IMR-90 (cell line): ENCODE measurements at regions not wholly inside any gene's neighbourhood (a gene's known extent, or its start where the extent isn't known, plus 50 kb on each side); places are given as distances from the start of the nearest gene placed in this dataset.
A peak's percentile ranks its signal among the peaks of the same experiment; 100 is the strongest.

Source experiments
- ATAC-seq: fragments of 200-7000 bp; cut with Tn5 transposase; 2 replicates; pipeline ENCODE4 v1.9.1; 2020; ENCODE audit warnings: low read depth, mild to moderate bottlenecking, moderate library complexity
- BruUV-seq: library from RNA; stranded (reverse); fragments of 400-500 nt; replicated peaks from 2 replicates; lab custom pipeline; 2021; lab: Mats Ljungman, UMichigan
- CTCF ChIA-PET: fragments of 300-600 bp; formaldehyde crosslinking; extraction: SDS; loops from one replicate; lab custom pipeline; 2021; ENCODE audit warnings: antibody characterized with exemption; lab: Yijun Ruan, JAX
- POLR2A ChIA-PET: fragments of 300-600 bp; sonication (Branson Sonifier 250); formaldehyde crosslinking; loops from one replicate; lab custom pipeline; 2022; ENCODE audit warnings: antibody characterized with exemption; ENCODE audit not compliant: unreplicated experiment; lab: Charles Lee
- DNase-seq: peaks from one replicate; pipeline ENCODE4 v3.0.0; 2013
- H2AFZ ChIP-seq: replicated peaks from 2 replicates; pipeline ENCODE3; 2013; ENCODE audit warnings: low read length, mild to moderate bottlenecking; ENCODE audit not compliant: poor library complexity
- H2AK5ac ChIP-seq: 2 replicates; pipeline ENCODE4 v1.6.1; 2013; ENCODE audit warnings: low read depth, low read length, inconsistent platforms
- H2AK9ac ChIP-seq: replicated peaks from 2 replicates; pipeline ENCODE3; 2013; ENCODE audit warnings: mild to moderate bottlenecking, low read depth, low read length, moderate library complexity; ENCODE audit not compliant: poor library complexity
- H2BK120ac ChIP-seq: 2 replicates; pipeline ENCODE4 v1.6.1; 2013; ENCODE audit warnings: low read depth, low read length, inconsistent platforms
- H2BK15ac ChIP-seq: 3 replicates; pipeline ENCODE4 v1.6.1; 2013; ENCODE audit warnings: low read depth, low read length, inconsistent platforms
- H2BK20ac ChIP-seq: 2 replicates; pipeline ENCODE4 v1.6.1; 2013; ENCODE audit warnings: low read depth, mild to moderate bottlenecking, inconsistent platforms, low read length, moderate library complexity
- H2BK5ac ChIP-seq: 2 replicates; pipeline ENCODE4 v1.6.1; 2013; ENCODE audit warnings: mild to moderate bottlenecking, low read depth, low read length, inconsistent platforms; ENCODE audit not compliant: poor library complexity, severe bottlenecking
- H3K14ac ChIP-seq: replicated peaks from 2 replicates; pipeline ENCODE4 v1.6.1; 2013; ENCODE audit warnings: low read depth, low read length, inconsistent platforms
- H3K18ac ChIP-seq: 2 replicates; pipeline ENCODE4 v1.6.1; 2013; ENCODE audit warnings: low read depth, low read length, control low read depth
- H3K23ac ChIP-seq: 2 replicates; pipeline ENCODE4 v1.6.1; 2013; ENCODE audit warnings: low read depth, low read length, inconsistent platforms
- H3K27ac ChIP-seq: 2 replicates; pipeline ENCODE4 v1.5.1; 2013; ENCODE audit warnings: mild to moderate bottlenecking, control low read depth, low read length; ENCODE audit not compliant: insufficient read depth
- H3K27me3 ChIP-seq: 2 replicates; pipeline ENCODE4 v1.6.1; 2013; ENCODE audit warnings: low read length; ENCODE audit not compliant: control insufficient read depth, insufficient read depth
- H3K36me3 ChIP-seq: 2 replicates; pipeline ENCODE4 v1.6.1; 2013; ENCODE audit warnings: low read length, mixed read lengths; ENCODE audit not compliant: control insufficient read depth, insufficient read depth
- H3K4ac ChIP-seq: 2 replicates; pipeline ENCODE4 v1.6.1; 2013; ENCODE audit warnings: low read depth, low read length, inconsistent platforms
- H3K4me1 ChIP-seq: 2 replicates; pipeline ENCODE4 v1.6.1; 2013; ENCODE audit warnings: low read length, mixed read lengths; ENCODE audit not compliant: control insufficient read depth, insufficient read depth
- H3K4me2 ChIP-seq: 2 replicates; pipeline ENCODE4 v1.6.1; 2013; ENCODE audit warnings: low read depth, mild to moderate bottlenecking, control low read depth, low read length, moderate library complexity
- H3K4me3 ChIP-seq: 2 replicates; pipeline ENCODE4 v1.5.1; 2013; ENCODE audit warnings: low read depth, mild to moderate bottlenecking, control low read depth, low read length, moderate library complexity; ENCODE audit not compliant: insufficient read depth
- H3K56ac ChIP-seq: 2 replicates; pipeline ENCODE4 v1.6.1; 2013; ENCODE audit warnings: low read length, inconsistent platforms; ENCODE audit not compliant: insufficient read depth; ENCODE audit errors: extremely low read depth
- H3K79me1 ChIP-seq, 2 experiments: 2 replicates each; pipeline ENCODE4 v1.6.1; 2013; ENCODE audit warnings: low read length in 2 of 2, inconsistent platforms in 1 of 2, low read depth in 1 of 2
- H3K9ac ChIP-seq: 2 replicates; pipeline ENCODE4 v1.6.1; 2013; ENCODE audit warnings: low read depth, low read length, control low read depth
- H3K9me1 ChIP-seq: 2 replicates; pipeline ENCODE4 v1.6.1; 2013; ENCODE audit warnings: low read length, inconsistent platforms; ENCODE audit not compliant: insufficient read depth
- H3K9me3 ChIP-seq: 2 replicates; pipeline ENCODE4 v1.6.1; 2013; ENCODE audit warnings: low read length; ENCODE audit not compliant: control insufficient read depth, insufficient read depth
- H4K20me1 ChIP-seq: 2 replicates; pipeline ENCODE4 v1.6.1; 2013; ENCODE audit warnings: low read length, inconsistent platforms; ENCODE audit not compliant: insufficient read depth
- H4K5ac ChIP-seq: 2 replicates; pipeline ENCODE4 v1.6.1; 2013; ENCODE audit warnings: mild to moderate bottlenecking, low read depth, low read length, control low read depth
- H4K8ac ChIP-seq, 2 experiments: 2 replicates each; pipeline ENCODE4 v1.6.1; 2013; ENCODE audit warnings: low read depth in 2 of 2, low read length in 2 of 2, control low read depth in 1 of 2, inconsistent platforms in 1 of 2
- H4K91ac ChIP-seq: 2 replicates; pipeline ENCODE4 v1.6.1; 2013; ENCODE audit warnings: low read depth, low read length, inconsistent platforms; ENCODE audit not compliant: insufficient read depth
- BHLHE40 ChIP-seq: fragments of 150-350 bp; IDR thresholded peaks from 2 replicates; pipeline ENCODE4 v1.6.1; 2016; ENCODE audit warnings: mild to moderate bottlenecking, low read depth, low read length
- CEBPB ChIP-seq: IDR thresholded peaks from 2 replicates; pipeline ENCODE4 v1.6.1; 2012; ENCODE audit warnings: low read depth, low read length, improper control_type of control experiment
- CHD1 ChIP-seq: IDR thresholded peaks from 2 replicates; pipeline ENCODE4 v1.6.1; 2012; ENCODE audit warnings: low read depth, low read length, improper control_type of control experiment
- FOS ChIP-seq: fragments of 150-350 bp; IDR thresholded peaks from 2 replicates; pipeline ENCODE4 v1.6.1; 2016; ENCODE audit warnings: low read depth, low read length
- MAFK ChIP-seq: IDR thresholded peaks from 2 replicates; pipeline ENCODE4 v1.6.1; 2012; ENCODE audit warnings: low read depth, low read length, improper control_type of control experiment
- MAZ ChIP-seq: IDR thresholded peaks from 2 replicates; pipeline ENCODE4 v1.6.1; 2012; ENCODE audit warnings: low read depth, mild to moderate bottlenecking, low read length, improper control_type of control experiment, moderate library complexity, borderline replicate concordance
- MXI1 ChIP-seq: IDR thresholded peaks from 2 replicates; pipeline ENCODE4 v1.6.1; 2012; ENCODE audit warnings: low read depth, mild to moderate bottlenecking, low read length, moderate library complexity, borderline replicate concordance
- NFE2L2 ChIP-seq: fragments of 150-350 bp; IDR thresholded peaks from 2 replicates; pipeline ENCODE4 v1.6.1; 2016; ENCODE audit warnings: low read depth, mild to moderate bottlenecking, low read length
- POLR2A ChIP-seq: IDR thresholded peaks from 2 replicates; pipeline ENCODE4 v1.6.1; 2012; ENCODE audit warnings: mild to moderate bottlenecking, low read depth, low read length
- RAD21 ChIP-seq: IDR thresholded peaks from 2 replicates; pipeline ENCODE4 v1.6.1; 2012; ENCODE audit warnings: low read length, improper control_type of control experiment
- RCOR1 ChIP-seq: IDR thresholded peaks from 2 replicates; pipeline ENCODE4 v1.6.1; 2012; ENCODE audit warnings: mild to moderate bottlenecking, low read length, improper control_type of control experiment; ENCODE audit not compliant: insufficient replicate concordance
- RFX5 ChIP-seq: IDR thresholded peaks from 2 replicates; pipeline ENCODE4 v1.8.0; 2012; ENCODE audit warnings: low read depth, mild to moderate bottlenecking, low read length, moderate library complexity
- SMC3 ChIP-seq: fragments of 150-350 bp; IDR thresholded peaks from 2 replicates; pipeline ENCODE4 v1.6.1; 2016; ENCODE audit warnings: low read depth, mild to moderate bottlenecking, antibody characterized with exemption, low read length, moderate library complexity
- WGBS, 2 experiments: methylation state at CpG; one replicate each; pipeline versions ENCODE4 v1.1.5 to v1.1.7; 2013; ENCODE audit warnings: missing lambda C conversion rate in 2 of 2; ENCODE audit not compliant: insufficient read length in 1 of 2; ENCODE audit errors: extremely low coverage in 2 of 2; 5-methylcytosine and 5-hydroxymethylcytosine counted together
- dilution Hi-C: fragments of 300-500 bp; cut with HindIII; formaldehyde crosslinking; loops from one replicate; pipeline ENCODE4 v1.14.3; 2018; ENCODE audit warnings: low sequenced_read_pairs; ENCODE audit not compliant: unreplicated experiment
- in situ Hi-C: fragments of 300-500 bp; cut with MboI; formaldehyde crosslinking; loops from 3 replicates; pipeline ENCODE4 v1.14.3; 2019; ENCODE audit warnings: low sequenced_read_pairs, inconsistent platforms, mixed read lengths
- intact Hi-C: fragments of 100-400 bp; cut with micrococcal nuclease; formaldehyde crosslinking; loops from 2 replicates; pipeline ENCODE4 v1.10.0; 2022
- TF ChIP-seq, protein P1 (sequence below): conservative IDR thresholded peaks from 2 replicates; pipeline ENCODE4 v1.5.1; 2012; ENCODE audit warnings: mild to moderate bottlenecking, low read depth, low read length, improper control_type of control experiment
- TF ChIP-seq, protein P2 (sequence below): fragments of 150-350 bp; IDR thresholded peaks from 2 replicates; pipeline ENCODE4 v1.6.1; 2016; ENCODE audit warnings: low read depth, mild to moderate bottlenecking, low read length, moderate library complexity, borderline replicate concordance
- TF ChIP-seq, protein P3 (sequence below): fragments of 150-350 bp; IDR thresholded peaks from 2 replicates; pipeline ENCODE4 v1.6.1; 2017; ENCODE audit warnings: mild to moderate bottlenecking, antibody characterized with exemption, low read length, low read depth

DNA sequence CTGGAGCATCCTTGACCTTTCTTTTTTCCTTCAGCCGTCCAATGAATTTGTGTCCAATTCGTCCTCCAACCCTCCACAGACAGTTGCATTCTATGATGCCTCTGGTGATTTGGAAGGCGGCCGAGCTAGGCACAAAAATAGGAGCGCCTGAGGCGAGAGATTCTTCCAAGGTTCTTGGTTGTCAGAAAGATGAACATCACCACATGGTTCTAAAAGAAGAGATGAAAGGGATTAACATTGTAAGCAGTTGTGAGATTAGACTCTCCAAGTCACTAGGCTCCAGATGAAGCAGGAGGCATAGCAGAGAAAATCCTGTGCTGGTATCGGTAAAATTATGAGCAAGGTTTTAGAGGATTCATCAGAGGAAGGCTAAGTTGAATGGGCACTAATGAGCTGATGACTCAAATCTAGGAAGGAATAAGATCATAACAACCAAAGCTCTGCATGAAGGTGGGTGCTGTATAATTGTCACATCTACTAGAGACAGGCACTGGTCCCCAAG is 75.4 kb upstream of the MAP4K3 start:
- Histone ChIP-seq H3K79me1 (peaks cover 0 to 26% of the 10 kb centered on the region in 2 experiments; a peak in 3 of 4 replicates), H4K5ac (peak overlapping the region; percentile 82), H3K9ac (no peak overlapping the region), H2BK5ac (peak overlapping the region; percentile 51), H3K56ac (peak overlapping the region; percentile 25; the same call in 1 of the 2 replicates), H3K23ac (peak overlapping the region; percentile 50; the same call in 1 of the 2 replicates), H3K36me3 (no peaks in the 10 kb centered on the region), H3K14ac (peak overlapping the region; percentile 23), H2BK20ac (peak overlapping the region; percentile 88), H2AK9ac (no peak overlapping the region), H3K9me1 (peaks cover 30% of the 10 kb centered on the region), H2AFZ (no peak overlapping the region), H2BK120ac (peak overlapping the region; percentile 58), H2AK5ac (peak overlapping the region; percentile 41), H3K18ac (peak overlapping the region; percentile 92), H3K4me3 (no peak overlapping the region), H3K9me3 (no peaks in the 10 kb centered on the region), H3K27ac (peak overlapping the region; percentile 38; the same call in 1 of the 2 replicates), H4K8ac (peak overlapping the region; percentile 8 to 76), H3K4me1 (peaks cover 36% of the 10 kb centered on the region), H3K27me3 (no peaks in the 10 kb centered on the region), H2BK15ac (peak overlapping the region; percentile 76; the same call in 2 of the 3 replicates), H4K91ac (peak overlapping the region; percentile 85), H3K4me2 (no peak overlapping the region), H4K20me1 (no peaks in the 10 kb centered on the region), H3K4ac (peak overlapping the region; percentile 90)
- in situ Hi-C loops, result no loop called here
- intact Hi-C loops, result loop anchor here (2.0 kb wide), 2 partner anchors 76 to 80 kb away; partner anchors contain the start of gene MAP4K3
- WGBS, 2 experiments, result 30% methylated on average over 2 of the region's 7 CpGs; no CpG with 5 or more reads in 1 of the 2 experiments
- DNase-seq (no peak), ATAC-seq (no peak)
- TF ChIP-seq BHLHE40, result no peak
- TF ChIP-seq, protein P1, sequence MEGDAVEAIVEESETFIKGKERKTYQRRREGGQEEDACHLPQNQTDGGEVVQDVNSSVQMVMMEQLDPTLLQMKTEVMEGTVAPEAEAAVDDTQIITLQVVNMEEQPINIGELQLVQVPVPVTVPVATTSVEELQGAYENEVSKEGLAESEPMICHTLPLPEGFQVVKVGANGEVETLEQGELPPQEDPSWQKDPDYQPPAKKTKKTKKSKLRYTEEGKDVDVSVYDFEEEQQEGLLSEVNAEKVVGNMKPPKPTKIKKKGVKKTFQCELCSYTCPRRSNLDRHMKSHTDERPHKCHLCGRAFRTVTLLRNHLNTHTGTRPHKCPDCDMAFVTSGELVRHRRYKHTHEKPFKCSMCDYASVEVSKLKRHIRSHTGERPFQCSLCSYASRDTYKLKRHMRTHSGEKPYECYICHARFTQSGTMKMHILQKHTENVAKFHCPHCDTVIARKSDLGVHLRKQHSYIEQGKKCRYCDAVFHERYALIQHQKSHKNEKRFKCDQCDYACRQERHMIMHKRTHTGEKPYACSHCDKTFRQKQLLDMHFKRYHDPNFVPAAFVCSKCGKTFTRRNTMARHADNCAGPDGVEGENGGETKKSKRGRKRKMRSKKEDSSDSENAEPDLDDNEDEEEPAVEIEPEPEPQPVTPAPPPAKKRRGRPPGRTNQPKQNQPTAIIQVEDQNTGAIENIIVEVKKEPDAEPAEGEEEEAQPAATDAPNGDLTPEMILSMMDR, result no peak
- no peak for TF ChIP-seq NFE2L2
- no peak for TF ChIP-seq MAFK
- TF ChIP-seq RCOR1, result no peak
- TF ChIP-seq, protein P2, sequence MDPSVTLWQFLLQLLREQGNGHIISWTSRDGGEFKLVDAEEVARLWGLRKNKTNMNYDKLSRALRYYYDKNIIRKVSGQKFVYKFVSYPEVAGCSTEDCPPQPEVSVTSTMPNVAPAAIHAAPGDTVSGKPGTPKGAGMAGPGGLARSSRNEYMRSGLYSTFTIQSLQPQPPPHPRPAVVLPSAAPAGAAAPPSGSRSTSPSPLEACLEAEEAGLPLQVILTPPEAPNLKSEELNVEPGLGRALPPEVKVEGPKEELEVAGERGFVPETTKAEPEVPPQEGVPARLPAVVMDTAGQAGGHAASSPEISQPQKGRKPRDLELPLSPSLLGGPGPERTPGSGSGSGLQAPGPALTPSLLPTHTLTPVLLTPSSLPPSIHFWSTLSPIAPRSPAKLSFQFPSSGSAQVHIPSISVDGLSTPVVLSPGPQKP, result no peak
- no peak for TF ChIP-seq POLR2A
- no peak for TF ChIP-seq FOS
- TF ChIP-seq RAD21, result no peak
- no peak for TF ChIP-seq RFX5
- no peak for TF ChIP-seq MAZ
- TF ChIP-seq CEBPB, result no peak
- TF ChIP-seq, protein P3, sequence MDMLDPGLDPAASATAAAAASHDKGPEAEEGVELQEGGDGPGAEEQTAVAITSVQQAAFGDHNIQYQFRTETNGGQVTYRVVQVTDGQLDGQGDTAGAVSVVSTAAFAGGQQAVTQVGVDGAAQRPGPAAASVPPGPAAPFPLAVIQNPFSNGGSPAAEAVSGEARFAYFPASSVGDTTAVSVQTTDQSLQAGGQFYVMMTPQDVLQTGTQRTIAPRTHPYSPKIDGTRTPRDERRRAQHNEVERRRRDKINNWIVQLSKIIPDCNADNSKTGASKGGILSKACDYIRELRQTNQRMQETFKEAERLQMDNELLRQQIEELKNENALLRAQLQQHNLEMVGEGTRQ, result no peak
- no peak for TF ChIP-seq MXI1
- no peak for TF ChIP-seq CHD1
- TF ChIP-seq SMC3, result no peak
- ChIA-PET CTCF (interaction anchor here (0.9 to 2.3 kb wide), 3 partner anchors 11 to 219 kb away, joined by 3 to 6 read pairs (median 5); no protein-coding TSS in a partner anchor), POLR2A (no interaction called here)
- dilution Hi-C loops, result no loop called here
- no TSS peak for BruUV-seq
